ENCODE measurements at regions not wholly inside any gene's neighbourhood (a gene's known extent, or its start where the extent isn't known, plus 50 kb on each side); places are given as distances from the start of the nearest gene placed in this dataset.

- TF ChIP-seq POLR2A (IDR thresholded peaks at IDR 0.05) (no peak), CTCF (IDR thresholded peaks at IDR 0.05) (no peak)
Observed at GRCh38 chr5:99589424-99589823, 660.6 kb upstream of the CHD1 start.
